ENCODE measurements at regions not wholly inside any gene's neighbourhood (a gene's known extent, or its start where the extent isn't known, plus 50 kb on each side); places are given as distances from the start of the nearest gene placed in this dataset.
"Not testable (repeated sequence)": the region's sequence is repeated elsewhere in the genome, so short reads cannot be mapped to it uniquely, and the experiment has no call there.

DNA sequence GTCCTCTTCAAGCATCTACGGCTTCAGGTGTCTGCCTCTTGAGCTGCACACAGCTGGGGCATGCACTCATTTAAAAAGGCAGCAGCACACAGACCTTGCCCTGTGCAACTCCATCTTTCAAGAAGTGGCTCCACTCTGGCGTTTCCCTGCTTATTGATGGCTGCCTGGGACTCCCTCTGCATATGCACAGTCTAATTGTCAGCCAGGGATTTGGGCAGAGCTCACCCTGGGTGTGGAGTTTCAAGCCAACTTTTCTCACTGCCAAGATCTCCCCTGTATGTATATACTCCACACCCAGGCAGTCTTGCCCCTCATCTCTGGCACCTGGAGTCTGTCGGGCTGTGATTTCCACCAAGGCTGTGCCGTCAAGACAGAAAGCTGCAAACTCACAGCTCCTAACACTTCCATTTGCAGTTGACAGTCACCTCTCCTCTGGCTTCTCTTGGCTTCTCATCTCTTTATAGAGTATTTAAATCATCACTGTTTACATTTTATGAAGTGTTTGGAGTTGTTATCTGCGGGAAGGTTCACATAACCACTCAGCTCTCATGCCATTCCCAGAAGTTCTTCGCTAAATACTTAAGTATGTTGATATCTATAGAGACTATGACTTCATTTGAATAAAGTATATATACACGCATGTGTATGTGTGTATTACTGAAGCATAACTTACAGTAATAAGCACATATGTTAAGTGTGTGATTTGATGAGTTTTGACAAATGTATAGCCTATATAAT lies 130.5 kb upstream of the ZNF469 start:
- not testable (repeated sequence) for TF ChIP-seq CTCF, POLR2A (IDR thresholded peaks at IDR 0.05)
